Pons (tissue), 1 donor: ENCODE measurements at regions not wholly inside any gene's neighbourhood (a gene's known extent, or its start where the extent isn't known, plus 50 kb on each side); places are given as distances from the start of the nearest gene placed in this dataset.
"Not testable (repeated sequence)": the region's sequence is repeated elsewhere in the genome, so short reads cannot be mapped to it uniquely, and the experiment has no call there.

Source experiments
- DNase-seq: peaks from one replicate; pipeline ENCODE4 v3.0.0-alpha.2; 2016; ENCODE audit warnings: low spot score

GRCh38 chr6:12509060-12509459 is 207.5 kb upstream of the PHACTR1 start:
- no peak for DNase-seq

GRCh38 chr6:12516070-12516469 is 200.5 kb upstream of the PHACTR1 start:
- no peak for DNase-seq

- no peak for DNase-seq
These were observed 194.2 kb upstream of the PHACTR1 start for GRCh38 chr6:12522347-12522746.

- no peak for DNase-seq
These were observed 192.8 kb upstream of the PHACTR1 start for GRCh38 chr6:12523726-12524125.

- DNase-seq = no peak
These were observed 191.3 kb upstream of the PHACTR1 start for GRCh38 chr6:12525276-12525675.

GRCh38 chr6:12527339-12527738 is 189.2 kb upstream of the PHACTR1 start:
- no peak for DNase-seq

GRCh38 chr6:12528136-12528535 is 188.4 kb upstream of the PHACTR1 start:
- no peak for DNase-seq

GRCh38 chr6:12528581-12529363 is 187.8 kb upstream of the PHACTR1 start:
- no peak for DNase-seq

GRCh38 chr6:12529364-12530019 is 187.1 kb upstream of the PHACTR1 start:
- DNase-seq = no peak

- DNase-seq = no peak
These were observed 186.2 kb upstream of the PHACTR1 start for GRCh38 chr6:12530345-12530744.

- DNase-seq = no peak
These were observed 183.0 kb upstream of the PHACTR1 start for GRCh38 chr6:12533586-12533985.

GRCh38 chr6:12534069-12534853 is 182.3 kb upstream of the PHACTR1 start:
- no peak for DNase-seq

- no peak for DNase-seq
These were observed 180.8 kb upstream of the PHACTR1 start for GRCh38 chr6:12535586-12536314.

GRCh38 chr6:12536416-12536815 is 180.2 kb upstream of the PHACTR1 start:
- no peak for DNase-seq

GRCh38 chr6:12537389-12537788 is 179.2 kb upstream of the PHACTR1 start:
- no peak for DNase-seq

GRCh38 chr6:12538881-12539357 is 177.6 kb upstream of the PHACTR1 start:
- no peak for DNase-seq

GRCh38 chr6:12542319-12543115 is 174.1 kb upstream of the PHACTR1 start:
- not testable (repeated sequence) for DNase-seq

GRCh38 chr6:12543953-12544352 is 172.6 kb upstream of the PHACTR1 start:
- DNase-seq = no peak

- no peak for DNase-seq
These were observed 171.6 kb upstream of the PHACTR1 start for GRCh38 chr6:12544821-12545565.

- no peak for DNase-seq
These were observed 170.8 kb upstream of the PHACTR1 start for GRCh38 chr6:12545619-12546409.
